Colonic mucosa (tissue), 4 donors: ENCODE measurements at regions not wholly inside any gene's neighbourhood (a gene's known extent, or its start where the extent isn't known, plus 50 kb on each side); places are given as distances from the start of the nearest gene placed in this dataset.

Source experiments
- DNase-seq: peaks from one replicate; pipeline ENCODE4 v3.0.0-alpha.2; 2020
- H3K27ac ChIP-seq: fragments of 200-600 bp; one replicate; pipeline ENCODE4 v1.8.0; 2021
- H3K27me3 ChIP-seq: fragments of 200-600 bp; one replicate; pipeline ENCODE4 v1.8.0; 2021
- H3K36me3 ChIP-seq: fragments of 200-600 bp; one replicate; pipeline ENCODE4 v1.8.0; 2021
- H3K4me1 ChIP-seq: fragments of 200-600 bp; one replicate; pipeline ENCODE4 v1.8.0; 2021; ENCODE audit warnings: mild to moderate bottlenecking
- H3K4me3 ChIP-seq: fragments of 200-600 bp; one replicate; pipeline ENCODE4 v1.8.0; 2021
- H3K9ac ChIP-seq, 2 donors: one replicate each; pipeline ENCODE4 v1.7.0; 2013; ENCODE audit warnings: control low read depth in 2 of 2, low read depth in 2 of 2, low read length in 2 of 2
- H3K9me3 ChIP-seq: fragments of 200-600 bp; one replicate; pipeline ENCODE4 v1.8.0; 2021
- intact Hi-C: fragments of 100-400 bp; cut with DNase I; formaldehyde crosslinking; loops from one replicate; pipeline ENCODE4 v1.14.1; 2022
- TF ChIP-seq, protein P1 (sequence below): fragments of 200-600 bp; IDR thresholded peaks from one replicate; pipeline ENCODE4 v1.8.0; 2022; ENCODE audit warnings: antibody characterized with exemption, mild to moderate bottlenecking
- donor health status: healthy.
- donor health status: DM: no; HTN: no; CAD: no.
- donor health status: DM: no; HTN: no; CAD: no.

DNA sequence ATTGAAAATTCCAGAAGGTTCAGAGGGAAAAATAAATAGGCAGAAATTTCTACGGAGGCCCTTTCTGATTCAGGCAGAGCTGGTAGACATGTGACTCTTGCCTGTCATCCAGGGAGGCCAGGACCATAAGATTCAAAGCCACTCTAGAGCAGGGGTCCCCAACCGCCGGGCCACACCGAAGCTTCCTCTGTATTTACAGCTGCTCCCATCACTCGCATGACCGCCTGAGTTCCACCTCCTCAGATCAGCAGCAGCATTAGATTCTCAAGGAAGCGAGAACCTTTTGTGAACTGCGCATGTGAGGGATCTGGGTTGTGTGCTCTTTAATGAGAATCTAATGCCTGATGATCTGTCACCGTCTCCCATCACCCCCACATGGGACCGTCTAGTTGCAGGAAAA is 72.2 kb downstream of the RWDD4 start:
- H3K9me3 ChIP-seq: no peaks in the 10 kb centered on the region
- no peak overlapping the region for H3K27ac ChIP-seq
- intact Hi-C loops: no loop called here

DNA sequence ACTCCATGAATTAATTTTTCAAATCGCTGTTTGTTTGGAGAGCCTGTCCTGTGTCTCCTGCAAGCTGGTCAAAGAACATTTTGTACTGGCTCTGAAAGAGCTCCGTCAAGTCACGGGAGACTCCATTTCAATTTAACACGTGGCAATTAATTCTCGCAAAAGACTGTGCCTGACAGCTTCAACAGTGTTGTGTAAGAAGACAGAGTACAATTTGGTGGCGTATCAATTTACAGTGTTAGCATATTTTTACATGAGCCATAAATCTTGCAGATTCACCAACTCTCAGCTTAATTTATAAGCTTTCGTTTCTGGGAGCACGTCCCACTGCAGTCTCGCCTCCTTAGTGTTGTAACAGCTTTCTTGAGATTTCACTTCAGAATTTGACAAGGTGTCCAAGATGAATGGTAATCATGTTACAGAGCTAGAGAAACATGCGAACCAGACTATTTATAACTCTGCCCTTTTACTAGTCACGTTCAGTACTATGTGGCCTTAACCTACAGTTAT is 70.8 kb downstream of the RWDD4 start:
- intact Hi-C loops: no loop called here
- Histone ChIP-seq H3K4me3 (no peak overlapping the region), H3K27me3 (no peaks in the 10 kb centered on the region), H3K4me1 (no peaks in the 10 kb centered on the region), H3K36me3 (no peaks in the 10 kb centered on the region), H3K9me3 (no peaks in the 10 kb centered on the region), H3K27ac (no peak overlapping the region), H3K9ac (no peak overlapping the region)
- no peak for DNase-seq
- TF ChIP-seq, protein P1, sequence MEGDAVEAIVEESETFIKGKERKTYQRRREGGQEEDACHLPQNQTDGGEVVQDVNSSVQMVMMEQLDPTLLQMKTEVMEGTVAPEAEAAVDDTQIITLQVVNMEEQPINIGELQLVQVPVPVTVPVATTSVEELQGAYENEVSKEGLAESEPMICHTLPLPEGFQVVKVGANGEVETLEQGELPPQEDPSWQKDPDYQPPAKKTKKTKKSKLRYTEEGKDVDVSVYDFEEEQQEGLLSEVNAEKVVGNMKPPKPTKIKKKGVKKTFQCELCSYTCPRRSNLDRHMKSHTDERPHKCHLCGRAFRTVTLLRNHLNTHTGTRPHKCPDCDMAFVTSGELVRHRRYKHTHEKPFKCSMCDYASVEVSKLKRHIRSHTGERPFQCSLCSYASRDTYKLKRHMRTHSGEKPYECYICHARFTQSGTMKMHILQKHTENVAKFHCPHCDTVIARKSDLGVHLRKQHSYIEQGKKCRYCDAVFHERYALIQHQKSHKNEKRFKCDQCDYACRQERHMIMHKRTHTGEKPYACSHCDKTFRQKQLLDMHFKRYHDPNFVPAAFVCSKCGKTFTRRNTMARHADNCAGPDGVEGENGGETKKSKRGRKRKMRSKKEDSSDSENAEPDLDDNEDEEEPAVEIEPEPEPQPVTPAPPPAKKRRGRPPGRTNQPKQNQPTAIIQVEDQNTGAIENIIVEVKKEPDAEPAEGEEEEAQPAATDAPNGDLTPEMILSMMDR: no peak

More for the DNA sequence above, 72.2 kb downstream of the RWDD4 start:
- TF ChIP-seq, protein P1: no peak
- DNase-seq: no peak
- no peak overlapping the region for H3K9ac ChIP-seq
- H3K4me3 ChIP-seq: no peak overlapping the region
- no peaks in the 10 kb centered on the region for H3K27me3 ChIP-seq
- H3K4me1 ChIP-seq: no peaks in the 10 kb centered on the region
- no peaks in the 10 kb centered on the region for H3K36me3 ChIP-seq

DNA sequence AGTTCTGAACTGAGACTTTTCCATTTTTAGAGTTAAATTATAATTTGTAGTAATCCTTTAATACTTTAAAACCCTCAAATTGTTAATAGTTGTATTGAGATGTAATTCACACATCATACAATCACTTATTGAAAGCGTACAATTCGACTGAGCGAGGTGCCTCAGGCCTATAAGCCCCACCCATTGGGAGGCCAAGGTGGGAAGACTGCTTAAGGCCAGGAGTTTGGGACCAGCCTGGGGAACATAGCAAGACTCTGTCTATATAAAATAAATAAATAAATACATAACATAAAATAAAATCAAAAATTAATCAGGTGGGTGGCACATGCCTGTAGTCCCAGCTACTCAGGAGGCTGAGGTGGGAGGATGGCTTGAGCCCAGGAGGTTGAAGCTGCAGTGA is 70.3 kb downstream of the RWDD4 start:
- no peak overlapping the region for H3K27ac ChIP-seq
- H3K27me3 ChIP-seq: no peaks in the 10 kb centered on the region
- no peaks in the 10 kb centered on the region for H3K4me1 ChIP-seq
- H3K4me3 ChIP-seq: no peak overlapping the region
- TF ChIP-seq, protein P1: no peak
- no peaks in the 10 kb centered on the region for H3K9me3 ChIP-seq
- H3K9ac ChIP-seq: no peak overlapping the region
- intact Hi-C loops: no loop called here
- DNase-seq: no peak
- H3K36me3 ChIP-seq: no peaks in the 10 kb centered on the region

DNA sequence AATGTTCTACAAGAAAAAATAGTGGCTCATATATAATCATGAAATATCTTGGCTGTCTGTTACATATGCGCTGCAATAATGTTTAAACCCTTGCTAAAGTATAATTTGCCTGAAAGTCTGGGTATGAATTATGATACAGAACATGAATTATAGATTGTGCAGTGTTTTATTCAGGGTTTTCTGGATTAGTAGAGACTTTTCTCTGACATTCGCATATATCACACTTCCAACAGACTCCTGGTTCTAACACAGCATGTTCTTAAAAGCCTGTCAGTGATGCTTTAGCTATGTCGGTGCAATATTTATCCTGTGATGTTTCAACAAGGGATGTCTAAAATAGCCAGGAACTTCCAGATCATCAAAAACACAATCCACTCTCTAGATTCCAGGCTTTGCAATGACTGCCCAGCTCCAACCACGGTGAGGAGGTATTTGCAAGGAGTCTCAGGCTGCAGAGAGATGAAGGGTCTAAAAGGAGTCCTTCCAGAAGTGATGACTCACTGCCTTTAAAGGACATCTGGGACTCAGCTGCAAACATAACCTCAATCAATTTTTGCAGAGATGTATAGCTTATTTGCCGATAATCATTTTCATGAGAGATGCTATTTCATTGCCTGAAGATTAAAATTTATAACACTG is 69.4 kb downstream of the RWDD4 start:
- TF ChIP-seq, protein P1: no peak
- DNase-seq: no peak
- no peaks in the 10 kb centered on the region for H3K4me1 ChIP-seq
- no peak overlapping the region for H3K27ac ChIP-seq
- H3K36me3 ChIP-seq: no peaks in the 10 kb centered on the region
- no peak overlapping the region for H3K4me3 ChIP-seq
- no peaks in the 10 kb centered on the region for H3K27me3 ChIP-seq
- H3K9me3 ChIP-seq: no peaks in the 10 kb centered on the region
- H3K9ac ChIP-seq: no peak overlapping the region
- intact Hi-C loops: no loop called here
